Natural killer cell (primary cell): ENCODE measurements at regions not wholly inside any gene's neighbourhood (a gene's known extent, or its start where the extent isn't known, plus 50 kb on each side); places are given as distances from the start of the nearest gene placed in this dataset.
A peak's percentile ranks its signal among the peaks of the same experiment; 100 is the strongest.

Experiments
- ATAC-seq, 3 donors: fragments of 150-1000 bp in 2 of 3; fragments of 200-7000 bp in 1 of 3; cut with Tn5 transposase; 1 replicate in 1 of 3; 2 replicates in 2 of 3; pipeline ENCODE4 v1.10.0; 2021; ENCODE audit warnings: mild to moderate bottlenecking in 2 of 3, moderate library complexity in 2 of 3
- DNase-seq, 2 donors: peaks; one replicate each; pipeline versions ENCODE4 v3.0.0 to v3.0.0-alpha.2; 2013 to 2021; ENCODE audit warnings: mixed read lengths in 1 of 2
- H3K27ac ChIP-seq: one replicate; pipeline ENCODE4 v1.5.1; 2013; ENCODE audit warnings: mild to moderate bottlenecking, low read length
- H3K27me3 ChIP-seq: one replicate; pipeline ENCODE4 v1.6.1; 2013; ENCODE audit warnings: low read length; ENCODE audit not compliant: control insufficient read depth, insufficient read depth
- H3K36me3 ChIP-seq: one replicate; pipeline ENCODE4 v1.6.1; 2013; ENCODE audit warnings: low read length; ENCODE audit not compliant: control insufficient read depth, insufficient read depth
- H3K4me1 ChIP-seq: one replicate; pipeline ENCODE4 v1.6.1; 2013; ENCODE audit warnings: low read length; ENCODE audit not compliant: control insufficient read depth, insufficient read depth
- H3K4me3 ChIP-seq: one replicate; pipeline ENCODE4 v1.5.1; 2013; ENCODE audit warnings: low read length
- H3K9me3 ChIP-seq: one replicate; pipeline ENCODE4 v1.6.1; 2013; ENCODE audit warnings: low read length; ENCODE audit not compliant: control insufficient read depth, insufficient read depth
- H3K27ac Mint-ChIP-seq, 2 donors: one replicate each; pipeline ENCODE4 v1.8.0; 2022; ENCODE audit warnings: mild to moderate bottlenecking in 2 of 2, mixed read lengths in 2 of 2, moderate library complexity in 1 of 2
- H3K27me3 Mint-ChIP-seq, 2 donors: one replicate each; pipeline ENCODE4 v1.8.0; 2022; ENCODE audit warnings: low read depth in 2 of 2, mixed read lengths in 2 of 2
- H3K36me3 Mint-ChIP-seq: one replicate; pipeline ENCODE4 v1.8.0; 2022; ENCODE audit warnings: mixed read lengths
- H3K4me1 Mint-ChIP-seq, 2 donors: one replicate each; pipeline ENCODE4 v1.8.0; 2022; ENCODE audit warnings: mixed read lengths in 2 of 2
- H3K4me3 Mint-ChIP-seq: one replicate; pipeline ENCODE4 v1.8.0; 2022; ENCODE audit warnings: mild to moderate bottlenecking, moderate library complexity, mixed read lengths
- H3K9me3 Mint-ChIP-seq, 2 donors: one replicate each; pipeline ENCODE4 v1.8.0; 2022; ENCODE audit warnings: mixed read lengths in 2 of 2
- WGBS: methylation state at CpG from one replicate; pipeline ENCODE4 v1.1.7; 2013; ENCODE audit warnings: missing lambda C conversion rate; ENCODE audit not compliant: insufficient coverage; 5-methylcytosine and 5-hydroxymethylcytosine counted together
- intact Hi-C: fragments of 100-400 bp; cut with micrococcal nuclease; formaldehyde crosslinking; loops from one replicate; pipeline ENCODE4 v1.14.2; 2022
- TF ChIP-seq, protein P1 (sequence below): fragments of 200-600 bp; IDR thresholded peaks from one replicate; pipeline ENCODE4 v1.8.0; 2022; ENCODE audit warnings: antibody characterized with exemption

DNA sequence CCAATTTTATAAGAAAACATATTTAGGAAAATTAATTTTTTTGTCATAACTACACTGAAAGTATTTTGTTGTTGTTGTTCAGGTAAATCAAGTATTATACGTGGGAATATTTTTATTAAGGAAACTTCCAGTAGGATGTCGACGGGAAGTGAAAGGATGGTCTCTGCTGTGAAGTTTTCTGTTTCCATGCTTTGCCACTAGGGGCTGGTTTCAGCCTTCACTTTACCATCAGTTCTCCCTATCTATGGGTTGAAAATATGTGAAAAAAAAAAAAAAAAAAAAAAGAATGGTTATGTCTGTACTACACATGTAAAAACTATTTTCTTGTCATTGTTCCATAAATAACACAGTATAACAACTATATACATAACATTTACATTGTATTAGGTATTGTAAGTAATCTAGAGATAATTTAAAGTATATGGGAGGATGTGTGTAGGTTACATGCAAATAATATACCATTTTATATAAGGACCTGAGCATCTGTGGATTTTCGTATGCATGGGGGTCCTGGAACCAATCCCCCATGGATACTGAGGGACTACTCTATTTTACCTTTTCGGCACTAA, 136.7 kb downstream of the SMAD6 start:
- ATAC-seq = no peak
- Mint-ChIP-seq H3K27me3 (peaks cover 23 to 26% of the 10 kb centered on the region in 2 donors), H3K36me3 (no peaks in the 10 kb centered on the region), H3K9me3 (no peaks in the 10 kb centered on the region), H3K27ac (no peak overlapping the region), H3K4me1 (peaks cover 0 to 12% of the 10 kb centered on the region in 2 donors), H3K4me3 (no peak overlapping the region)
- H3K27me3 ChIP-seq = peaks cover 13% of the 10 kb centered on the region
- 54% methylated on average over 4 of the region's 5 CpGs for WGBS
- TF ChIP-seq, protein P1, sequence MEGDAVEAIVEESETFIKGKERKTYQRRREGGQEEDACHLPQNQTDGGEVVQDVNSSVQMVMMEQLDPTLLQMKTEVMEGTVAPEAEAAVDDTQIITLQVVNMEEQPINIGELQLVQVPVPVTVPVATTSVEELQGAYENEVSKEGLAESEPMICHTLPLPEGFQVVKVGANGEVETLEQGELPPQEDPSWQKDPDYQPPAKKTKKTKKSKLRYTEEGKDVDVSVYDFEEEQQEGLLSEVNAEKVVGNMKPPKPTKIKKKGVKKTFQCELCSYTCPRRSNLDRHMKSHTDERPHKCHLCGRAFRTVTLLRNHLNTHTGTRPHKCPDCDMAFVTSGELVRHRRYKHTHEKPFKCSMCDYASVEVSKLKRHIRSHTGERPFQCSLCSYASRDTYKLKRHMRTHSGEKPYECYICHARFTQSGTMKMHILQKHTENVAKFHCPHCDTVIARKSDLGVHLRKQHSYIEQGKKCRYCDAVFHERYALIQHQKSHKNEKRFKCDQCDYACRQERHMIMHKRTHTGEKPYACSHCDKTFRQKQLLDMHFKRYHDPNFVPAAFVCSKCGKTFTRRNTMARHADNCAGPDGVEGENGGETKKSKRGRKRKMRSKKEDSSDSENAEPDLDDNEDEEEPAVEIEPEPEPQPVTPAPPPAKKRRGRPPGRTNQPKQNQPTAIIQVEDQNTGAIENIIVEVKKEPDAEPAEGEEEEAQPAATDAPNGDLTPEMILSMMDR = peak; percentile 14
- peaks cover 11% of the 10 kb centered on the region for H3K4me1 ChIP-seq
- H3K9me3 ChIP-seq = no peaks in the 10 kb centered on the region
- no peak for DNase-seq
- no peak overlapping the region for H3K27ac ChIP-seq
- no peak overlapping the region for H3K4me3 ChIP-seq
- intact Hi-C loops = no loop called here
- no peaks in the 10 kb centered on the region for H3K36me3 ChIP-seq

DNA sequence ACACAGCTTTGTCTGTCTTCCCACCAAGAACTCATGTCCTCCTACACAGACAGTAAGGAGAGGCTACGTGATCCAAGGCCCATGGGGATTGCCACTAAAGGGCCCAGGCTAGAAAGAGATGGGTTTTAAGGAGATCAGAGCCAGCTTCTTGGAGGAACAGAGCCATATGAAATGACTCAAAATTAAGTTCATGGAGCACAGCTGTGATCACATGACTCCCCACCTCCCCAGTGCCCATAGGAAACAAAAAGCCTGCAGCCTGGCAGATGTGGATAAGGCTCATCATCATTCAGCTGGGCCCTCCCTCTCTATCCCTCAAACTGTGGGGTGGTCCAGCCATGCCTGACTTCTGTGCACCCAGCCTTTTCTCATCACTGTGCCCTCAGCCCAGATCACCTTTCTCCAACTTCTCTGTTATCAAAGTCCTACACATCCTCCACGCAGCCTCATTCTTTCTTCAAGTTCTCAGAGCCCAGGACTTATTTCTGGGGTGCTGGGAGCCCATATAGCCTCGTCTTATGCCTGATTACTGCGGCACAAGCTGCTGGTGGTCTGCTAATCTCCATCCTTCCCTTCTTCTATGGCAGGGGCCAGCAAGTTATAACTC, 137.6 kb downstream of the SMAD6 start:
- no peaks in the 10 kb centered on the region for H3K9me3 ChIP-seq
- intact Hi-C loops = no loop called here
- TF ChIP-seq, protein P1 = no peak
- H3K27me3 Mint-ChIP-seq = peaks cover 26 to 28% of the 10 kb centered on the region in 2 donors
- no peak overlapping the region for H3K4me3 Mint-ChIP-seq
- peaks cover 0 to 12% of the 10 kb centered on the region in 2 donors for H3K4me1 Mint-ChIP-seq
- H3K27ac Mint-ChIP-seq = no peak overlapping the region
- H3K4me3 ChIP-seq = no peak overlapping the region
- no peaks in the 10 kb centered on the region for H3K36me3 Mint-ChIP-seq
- no peaks in the 10 kb centered on the region for H3K9me3 Mint-ChIP-seq
- DNase-seq (no peak), ATAC-seq (no peak)
- 78% methylated on average over 4 of the region's 4 CpGs for WGBS
- H3K27ac ChIP-seq = no peak overlapping the region
- no peaks in the 10 kb centered on the region for H3K36me3 ChIP-seq
- H3K4me1 ChIP-seq = peaks cover 9% of the 10 kb centered on the region
- H3K27me3 ChIP-seq = peaks cover 13% of the 10 kb centered on the region

DNA sequence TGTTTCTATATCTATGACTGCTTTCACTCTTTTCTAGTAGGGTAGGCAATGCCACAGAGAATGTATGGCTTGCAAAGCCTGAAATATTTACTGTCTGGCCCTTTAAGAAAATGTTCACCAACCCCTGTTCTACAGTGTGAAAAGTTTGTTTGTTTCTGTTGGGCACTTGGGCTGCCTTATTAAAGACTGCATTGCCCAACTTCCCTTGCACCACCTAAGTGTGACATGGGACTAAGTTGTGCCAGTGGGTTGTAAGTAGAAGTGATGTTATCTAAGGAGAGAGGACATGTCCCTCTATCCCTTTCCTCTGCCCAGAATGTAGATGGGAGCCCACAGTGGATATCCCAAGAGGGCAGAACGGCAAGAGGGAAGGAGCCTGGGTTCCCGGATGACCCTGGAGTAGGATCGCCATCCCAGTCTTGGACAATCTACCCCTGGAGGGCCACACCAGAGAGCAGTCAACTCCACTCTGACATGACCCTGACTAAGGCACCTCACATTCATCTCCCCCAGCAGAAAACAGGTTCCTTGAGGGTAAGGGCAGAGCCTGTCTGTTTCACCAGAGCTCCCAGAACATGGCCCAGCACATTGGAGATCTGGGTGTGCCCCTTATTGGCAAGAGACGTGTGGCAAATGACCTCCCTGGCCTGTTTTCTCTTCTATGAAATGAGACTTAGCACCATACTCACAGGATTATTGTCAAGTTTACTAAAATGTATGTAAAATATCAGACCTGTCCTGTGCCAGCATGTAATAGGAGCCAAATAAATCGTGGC, 138.8 kb downstream of the SMAD6 start:
- Mint-ChIP-seq H3K9me3 (no peaks in the 10 kb centered on the region), H3K36me3 (no peaks in the 10 kb centered on the region), H3K27me3 (peaks cover 37 to 38% of the 10 kb centered on the region in 2 donors), H3K27ac (no peak overlapping the region), H3K4me1 (peaks cover 0 to 12% of the 10 kb centered on the region in 2 donors), H3K4me3 (peak overlapping the region; percentile 58)
- intact Hi-C loops = no loop called here
- Histone ChIP-seq H3K27ac (no peak overlapping the region), H3K4me1 (peaks cover 9% of the 10 kb centered on the region), H3K36me3 (no peaks in the 10 kb centered on the region), H3K9me3 (no peaks in the 10 kb centered on the region), H3K4me3 (no peak overlapping the region), H3K27me3 (peaks cover 13% of the 10 kb centered on the region)
- DNase-seq (no peak), ATAC-seq (no peak)
- TF ChIP-seq, protein P1 = no peak
- 82% methylated on average over 5 of the region's 5 CpGs for WGBS
